GM13976 (cell line): ENCODE measurements at regions not wholly inside any gene's neighbourhood (a gene's known extent, or its start where the extent isn't known, plus 50 kb on each side); places are given as distances from the start of the nearest gene placed in this dataset.
"Not testable (repeated sequence)": the region's sequence is repeated elsewhere in the genome, so short reads cannot be mapped to it uniquely, and the experiment has no call there.

Experiments
- DNase-seq: peaks from one replicate; pipeline ENCODE4 v3.0.0; 2012; ENCODE audit warnings: low spot score
- in situ Hi-C: fragments of 300-500 bp; cut with MboI; formaldehyde crosslinking; loops from one replicate; pipeline ENCODE4 v1.12.0; 2022; ENCODE audit warnings: low sequenced_read_pairs, mixed read lengths, inconsistent platforms; ENCODE audit not compliant: unreplicated experiment
- TF ChIP-seq, protein P1 (sequence below): IDR thresholded peaks from 2 replicates; pipeline ENCODE4 v1.5.1; 2012; ENCODE audit warnings: borderline replicate concordance, mild to moderate bottlenecking; ENCODE audit not compliant: insufficient read depth; ENCODE audit errors: extremely low read depth, missing control alignments, control extremely low read depth

DNA sequence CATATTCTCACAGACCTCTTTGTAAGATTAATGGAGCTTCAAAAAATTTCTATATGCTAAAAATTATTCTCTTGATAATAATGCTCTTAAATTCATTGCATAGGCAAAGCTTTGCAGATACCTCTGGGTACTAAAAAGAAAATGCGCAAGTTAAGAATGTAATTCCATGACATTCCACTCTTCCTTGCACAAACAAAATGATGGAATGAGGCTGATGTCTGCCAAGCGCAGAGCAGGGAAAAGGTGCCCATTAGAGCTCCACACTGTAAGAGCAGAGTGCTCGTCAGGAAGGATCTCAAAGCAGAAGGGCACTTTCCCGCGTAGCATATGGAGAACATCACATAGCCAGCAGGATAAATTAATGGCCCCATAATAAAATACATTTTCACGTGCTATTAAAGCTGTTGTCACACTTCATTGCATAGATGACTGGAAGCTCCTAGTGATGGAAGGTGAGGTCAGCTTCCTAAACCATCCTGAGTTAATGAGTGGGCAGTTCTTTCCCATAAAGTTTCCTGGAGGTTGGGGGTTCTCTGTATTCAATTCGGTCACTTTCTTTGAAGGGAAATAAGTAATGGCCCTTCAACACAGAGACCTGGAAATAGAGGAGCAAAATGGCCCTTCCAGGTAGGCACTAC is 1058.9 kb downstream of the GALC start:
- TF ChIP-seq, protein P1, sequence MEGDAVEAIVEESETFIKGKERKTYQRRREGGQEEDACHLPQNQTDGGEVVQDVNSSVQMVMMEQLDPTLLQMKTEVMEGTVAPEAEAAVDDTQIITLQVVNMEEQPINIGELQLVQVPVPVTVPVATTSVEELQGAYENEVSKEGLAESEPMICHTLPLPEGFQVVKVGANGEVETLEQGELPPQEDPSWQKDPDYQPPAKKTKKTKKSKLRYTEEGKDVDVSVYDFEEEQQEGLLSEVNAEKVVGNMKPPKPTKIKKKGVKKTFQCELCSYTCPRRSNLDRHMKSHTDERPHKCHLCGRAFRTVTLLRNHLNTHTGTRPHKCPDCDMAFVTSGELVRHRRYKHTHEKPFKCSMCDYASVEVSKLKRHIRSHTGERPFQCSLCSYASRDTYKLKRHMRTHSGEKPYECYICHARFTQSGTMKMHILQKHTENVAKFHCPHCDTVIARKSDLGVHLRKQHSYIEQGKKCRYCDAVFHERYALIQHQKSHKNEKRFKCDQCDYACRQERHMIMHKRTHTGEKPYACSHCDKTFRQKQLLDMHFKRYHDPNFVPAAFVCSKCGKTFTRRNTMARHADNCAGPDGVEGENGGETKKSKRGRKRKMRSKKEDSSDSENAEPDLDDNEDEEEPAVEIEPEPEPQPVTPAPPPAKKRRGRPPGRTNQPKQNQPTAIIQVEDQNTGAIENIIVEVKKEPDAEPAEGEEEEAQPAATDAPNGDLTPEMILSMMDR = no peak
- in situ Hi-C loops = no loop called here
- no peak for DNase-seq

DNA sequence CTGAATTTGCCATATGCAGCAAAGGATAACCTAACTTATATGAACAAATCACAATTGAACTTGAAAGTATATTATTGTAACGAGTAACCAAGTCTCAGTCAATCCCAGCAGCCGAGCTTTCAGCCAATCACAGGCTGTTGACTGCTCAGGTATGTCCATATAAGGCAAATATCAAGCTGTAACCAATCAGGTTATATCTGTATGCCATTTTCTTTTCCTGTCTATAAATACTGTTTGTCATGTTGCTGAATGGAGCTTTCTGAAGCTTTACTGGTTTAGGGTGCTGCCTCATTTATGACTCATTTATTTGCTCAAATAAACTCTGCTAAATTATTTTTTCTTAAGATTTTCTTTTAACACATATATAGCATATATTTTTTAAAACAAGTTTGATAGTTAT is 1059.5 kb downstream of the GALC start:
- in situ Hi-C loops = no loop called here
- DNase-seq = no peak
- TF ChIP-seq, protein P1 = no peak

DNA sequence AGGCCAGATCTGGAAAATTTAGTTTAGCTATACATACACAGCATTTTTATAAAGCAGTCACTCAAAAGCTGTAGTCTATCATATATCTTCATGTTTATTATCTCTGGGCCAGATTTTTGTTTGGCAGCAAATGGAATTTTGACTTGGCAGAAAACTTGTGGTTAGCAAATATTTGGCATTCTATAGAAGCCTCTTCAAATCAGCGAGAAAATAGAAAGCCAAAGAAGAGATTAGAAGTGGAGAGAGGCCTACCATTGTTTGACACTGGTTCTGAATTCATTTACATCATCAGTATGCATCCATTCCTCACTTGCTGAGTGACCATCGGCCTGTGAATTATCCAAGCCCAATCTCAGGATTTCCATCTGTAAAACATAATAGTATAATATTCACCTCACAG is 1077.6 kb downstream of the GALC start:
- TF ChIP-seq, protein P1 = no peak
- in situ Hi-C loops = no loop called here
- no peak for DNase-seq

DNA sequence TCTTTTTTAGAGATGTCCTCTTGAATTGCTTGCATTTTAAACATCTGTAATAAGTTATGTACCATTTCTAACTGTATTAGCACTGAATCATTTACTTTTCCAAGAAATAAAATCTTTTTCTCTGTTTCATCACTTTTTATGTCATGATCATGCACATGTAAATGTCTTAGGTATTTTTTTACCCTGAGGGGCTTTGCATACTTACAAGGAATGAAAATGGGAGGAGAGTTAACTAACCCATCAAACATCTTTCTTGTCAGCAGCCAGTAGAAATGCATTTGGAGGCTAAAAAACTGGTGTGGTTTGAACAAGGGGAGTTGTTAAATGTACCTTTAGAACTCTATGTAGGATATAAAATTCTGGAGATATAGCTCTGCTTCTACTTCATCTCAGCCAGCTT is 1080.3 kb downstream of the GALC start:
- DNase-seq = no peak
- TF ChIP-seq, protein P1 = no peak
- in situ Hi-C loops = no loop called here

DNA sequence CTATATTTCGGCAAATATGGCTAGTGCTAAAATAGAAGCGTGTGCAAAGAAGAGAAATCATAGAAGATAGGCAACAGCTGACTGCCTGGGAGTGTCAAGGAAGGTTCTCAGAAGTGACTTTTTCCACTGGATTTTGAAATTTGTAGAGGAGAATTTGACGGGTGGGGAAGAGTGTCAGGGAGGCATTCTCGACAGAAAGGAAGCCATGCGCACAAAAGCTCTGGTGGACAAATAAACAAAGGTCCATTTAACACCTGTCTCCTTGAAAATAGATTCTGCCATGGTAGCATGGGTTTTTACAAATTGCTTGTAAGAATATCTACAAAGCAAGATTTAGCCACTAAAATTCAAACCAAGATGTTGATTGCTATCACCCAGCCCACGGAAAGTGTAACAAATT is 1081.5 kb downstream of the GALC start:
- TF ChIP-seq, protein P1 = no peak
- in situ Hi-C loops = no loop called here
- DNase-seq = no peak

DNA sequence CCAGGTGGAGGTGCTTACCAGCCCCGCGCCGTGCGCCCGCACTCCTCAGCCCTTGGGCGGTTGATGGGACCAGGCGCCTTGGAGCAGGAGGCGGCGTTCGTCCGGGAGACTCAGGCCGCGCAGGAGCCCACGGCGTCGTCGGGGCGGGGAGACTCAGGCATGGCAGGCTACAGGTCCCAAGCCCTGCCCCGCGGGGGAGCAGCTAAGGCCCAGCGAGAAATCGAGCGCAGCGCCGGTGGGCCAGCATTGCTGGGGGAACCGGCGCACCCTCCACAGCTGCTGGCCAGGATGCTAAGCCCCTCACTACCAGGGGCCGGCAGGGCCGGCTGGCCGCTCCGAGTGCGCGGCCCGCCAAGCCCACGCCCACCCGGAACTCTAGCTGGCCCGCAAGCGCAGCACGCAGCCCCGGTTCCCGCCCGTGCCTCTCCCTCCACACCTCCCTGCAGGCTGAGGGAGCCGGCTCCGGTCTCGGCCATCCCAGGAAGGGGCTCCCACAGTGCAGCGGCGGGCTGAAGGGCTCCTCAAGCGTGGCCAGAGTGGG is 1087.5 kb downstream of the GALC start:
- in situ Hi-C loops = not testable (repeated sequence)

DNA sequence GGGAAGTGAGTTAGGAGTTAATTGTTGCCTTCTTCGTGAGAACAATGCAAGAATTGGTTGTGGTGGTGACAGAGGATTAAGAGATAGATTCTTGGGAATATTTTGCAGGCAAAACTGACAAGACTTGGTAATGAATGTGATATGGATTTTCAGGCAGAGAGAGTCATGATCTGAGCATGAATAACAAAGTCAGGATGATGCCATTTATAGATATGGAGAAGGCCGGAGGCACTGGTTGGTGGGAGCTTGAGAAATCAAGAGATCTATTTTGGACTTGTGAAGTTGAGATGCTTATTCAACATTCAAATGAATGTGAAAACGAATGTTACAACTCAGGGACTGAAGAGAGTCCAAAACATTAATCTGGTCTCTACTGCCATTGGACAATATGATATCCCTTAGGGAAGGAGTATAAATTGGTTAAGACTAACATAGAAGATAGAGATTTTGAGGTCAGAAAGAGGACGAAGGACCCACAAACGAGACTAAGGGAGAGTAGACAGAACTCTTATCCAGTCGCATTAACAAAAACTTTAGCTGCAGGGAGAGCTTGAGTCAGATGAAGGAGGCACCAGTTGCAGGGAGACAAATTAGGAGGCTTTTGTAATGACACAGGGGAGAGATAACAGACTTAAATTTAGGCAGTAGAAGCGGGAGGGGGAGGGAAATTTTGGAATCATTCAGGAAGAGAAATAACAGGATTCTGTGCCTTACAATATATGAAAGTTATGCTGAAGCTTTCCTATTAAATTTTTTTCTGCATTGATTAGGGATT is 1090.6 kb downstream of the GALC start:
- in situ Hi-C loops = no loop called here
- DNase-seq = no peak
- TF ChIP-seq, protein P1 = no peak

More for the DNA sequence above, 1087.5 kb downstream of the GALC start:
- not testable (repeated sequence) for DNase-seq
